H9 (cell line): ENCODE measurements at regions not wholly inside any gene's neighbourhood (a gene's known extent, or its start where the extent isn't known, plus 50 kb on each side); places are given as distances from the start of the nearest gene placed in this dataset.

Experiments used
- DNase-seq: peaks from one replicate; pipeline ENCODE4 v3.0.0-alpha.2; 2017
- H2AFZ ChIP-seq: one replicate; pipeline ENCODE4 v1.6.1; 2013; ENCODE audit warnings: mild to moderate bottlenecking, low read length, control low read depth, moderate library complexity
- H2AK5ac ChIP-seq: 2 replicates; pipeline ENCODE4 v1.6.1; 2013; ENCODE audit warnings: low read length, control low read depth, mixed read lengths; ENCODE audit not compliant: insufficient read length
- H2BK120ac ChIP-seq: one replicate; pipeline ENCODE4 v1.6.1; 2013; ENCODE audit warnings: low read depth, mild to moderate bottlenecking, low read length, control low read depth, inconsistent platforms; ENCODE audit not compliant: poor library complexity, severe bottlenecking
- H2BK12ac ChIP-seq: 2 replicates; pipeline ENCODE4 v1.6.1; 2013; ENCODE audit warnings: low read length, control low read depth, mixed read lengths, low read depth; ENCODE audit not compliant: insufficient read length
- H2BK15ac ChIP-seq: 2 replicates; pipeline ENCODE4 v1.6.1; 2013; ENCODE audit warnings: low read depth, low read length, control low read depth
- H2BK20ac ChIP-seq: one replicate; pipeline ENCODE4 v1.6.1; 2013; ENCODE audit warnings: low read depth, mild to moderate bottlenecking, low read length, control low read depth, inconsistent platforms; ENCODE audit not compliant: poor library complexity, severe bottlenecking
- H2BK5ac ChIP-seq: 2 replicates; pipeline ENCODE4 v1.6.1; 2013; ENCODE audit warnings: low read length, control low read depth, mixed read lengths; ENCODE audit not compliant: insufficient read length
- H3K14ac ChIP-seq: 2 replicates; pipeline ENCODE4 v1.6.1; 2013; ENCODE audit warnings: low read length, control low read depth; ENCODE audit not compliant: insufficient read depth
- H3K18ac ChIP-seq: 2 replicates; pipeline ENCODE4 v1.6.1; 2013; ENCODE audit warnings: low read depth, mild to moderate bottlenecking, mixed read lengths, low read length, control low read depth; ENCODE audit not compliant: insufficient read length
- H3K23ac ChIP-seq: 2 replicates; pipeline ENCODE4 v1.6.1; 2013; ENCODE audit warnings: low read length, control low read depth, mixed read lengths, low read depth; ENCODE audit not compliant: insufficient read length
- H3K23me2 ChIP-seq: 2 replicates; pipeline ENCODE4 v1.6.1; 2013; ENCODE audit warnings: low read depth, mild to moderate bottlenecking, mixed read lengths, low read length, control low read depth; ENCODE audit not compliant: insufficient read length, poor library complexity, severe bottlenecking
- H3K27ac ChIP-seq: 2 replicates; pipeline ENCODE4 v1.5.1; 2013; ENCODE audit warnings: low read length, control low read depth, mixed read lengths, low read depth; ENCODE audit not compliant: insufficient read length
- H3K27me3 ChIP-seq: 2 replicates; pipeline ENCODE4 v1.6.1; 2013; ENCODE audit warnings: low read length, control low read depth, inconsistent platforms; ENCODE audit not compliant: insufficient read depth
- H3K4ac ChIP-seq: 2 replicates; pipeline ENCODE4 v1.6.1; 2013; ENCODE audit warnings: low read depth, mild to moderate bottlenecking, control low read depth, inconsistent platforms, low read length, moderate library complexity
- H3K4me1 ChIP-seq: 2 replicates; pipeline ENCODE4 v1.6.1; 2013; ENCODE audit warnings: low read length, control low read depth, inconsistent platforms; ENCODE audit not compliant: insufficient read depth
- H3K4me2 ChIP-seq: 2 replicates; pipeline ENCODE4 v1.6.1; 2013; ENCODE audit warnings: low read length, control low read depth, mixed read lengths; ENCODE audit not compliant: insufficient read length, insufficient read depth
- H3K56ac ChIP-seq: 2 replicates; pipeline ENCODE4 v1.6.1; 2013; ENCODE audit warnings: low read depth, mild to moderate bottlenecking, mixed read lengths, low read length, control low read depth; ENCODE audit not compliant: insufficient read length
- H3K79me1 ChIP-seq: 2 replicates; pipeline ENCODE4 v1.6.1; 2013; ENCODE audit warnings: low read depth, mild to moderate bottlenecking, moderate library complexity, low read length, control low read depth, inconsistent platforms; ENCODE audit not compliant: insufficient read depth, poor library complexity, severe bottlenecking
- H3K79me2 ChIP-seq: 2 replicates; pipeline ENCODE4 v1.6.1; 2013; ENCODE audit warnings: low read length, control low read depth, inconsistent platforms; ENCODE audit not compliant: insufficient read depth
- H3K9ac ChIP-seq: 2 replicates; pipeline ENCODE4 v1.6.1; 2013; ENCODE audit warnings: low read length, control low read depth, mixed read lengths; ENCODE audit not compliant: insufficient read length; ENCODE audit errors: extremely low read depth
- H3K9me3 ChIP-seq: one replicate; pipeline ENCODE4 v1.6.1; 2013; ENCODE audit warnings: low read depth, low read length, inconsistent platforms; ENCODE audit not compliant: control insufficient read depth
- H3T11ph ChIP-seq: one replicate; pipeline ENCODE4 v1.6.1; 2013; ENCODE audit warnings: mild to moderate bottlenecking, low read length, control low read depth, inconsistent platforms
- H4K20me1 ChIP-seq: one replicate; pipeline ENCODE4 v1.6.1; 2013; ENCODE audit not compliant: control insufficient read depth, insufficient read length, insufficient read depth
- H4K5ac ChIP-seq: 2 replicates; pipeline ENCODE4 v1.6.1; 2013; ENCODE audit warnings: low read depth, mild to moderate bottlenecking, mixed read lengths, low read length, control low read depth; ENCODE audit not compliant: insufficient read length
- H4K8ac ChIP-seq: replicated peaks from 2 replicates; pipeline ENCODE4 v1.6.1; 2013; ENCODE audit warnings: low read length, control low read depth, mixed read lengths, low read depth; ENCODE audit not compliant: insufficient read length
- H4K91ac ChIP-seq: 2 replicates; pipeline ENCODE4 v1.6.1; 2013; ENCODE audit warnings: low read depth, mild to moderate bottlenecking, moderate library complexity, mixed read lengths, low read length, control low read depth; ENCODE audit not compliant: insufficient read length
- H3K27ac Mint-ChIP-seq, 3 experiments: 2 replicates in 2 of 3; 3 replicates in 1 of 3; pipeline ENCODE4 v1.8.0; 2020 to 2021; ENCODE audit warnings: mixed read lengths in 3 of 3, mild to moderate bottlenecking in 1 of 3, moderate library complexity in 1 of 3
- H3K27me3 Mint-ChIP-seq: 2 replicates; pipeline ENCODE4 v1.8.0; 2021; ENCODE audit warnings: low read depth, mild to moderate bottlenecking, moderate library complexity, mixed read lengths
- H3K36me3 Mint-ChIP-seq, 3 experiments: 2 replicates in 2 of 3; 3 replicates in 1 of 3; pipeline ENCODE4 v1.8.0; 2020 to 2021; ENCODE audit warnings: low read depth in 3 of 3, mixed read lengths in 3 of 3; ENCODE audit not compliant: insufficient read depth in 1 of 3
- H3K4me1 Mint-ChIP-seq, 2 experiments: 2 replicates each; pipeline ENCODE4 v1.8.0; 2020; ENCODE audit warnings: mixed read lengths in 2 of 2
- H3K4me3 Mint-ChIP-seq, 2 experiments: 2 replicates in 1 of 2; 3 replicates in 1 of 2; pipeline ENCODE4 v1.8.0; 2020 to 2021; ENCODE audit warnings: mild to moderate bottlenecking in 2 of 2, mixed read lengths in 2 of 2, moderate library complexity in 1 of 2
- H3K9me3 Mint-ChIP-seq, 2 experiments: 2 replicates in 1 of 2; 3 replicates in 1 of 2; pipeline ENCODE4 v1.8.0; 2020; ENCODE audit warnings: mild to moderate bottlenecking in 2 of 2, mixed read lengths in 2 of 2, moderate library complexity in 1 of 2
- WGBS: extraction: QIAGEN DNeasy Blood & Tissue Kit; methylation state at CpG from one replicate; pipeline ENCODE4 v1.1.7; 2013; ENCODE audit warnings: missing lambda C conversion rate, low lambda C conversion rate, mixed read lengths; ENCODE audit not compliant: insufficient read length; ENCODE audit errors: extremely low coverage; 5-methylcytosine and 5-hydroxymethylcytosine counted together
- TF ChIP-seq, protein P1 (sequence below): fragments of 200-600 bp; sonication (generic); conservative IDR thresholded peaks from 3 replicates; pipeline ENCODE4 v1.8.0; 2021; ENCODE audit warnings: antibody characterized with exemption, mild to moderate bottlenecking

DNA sequence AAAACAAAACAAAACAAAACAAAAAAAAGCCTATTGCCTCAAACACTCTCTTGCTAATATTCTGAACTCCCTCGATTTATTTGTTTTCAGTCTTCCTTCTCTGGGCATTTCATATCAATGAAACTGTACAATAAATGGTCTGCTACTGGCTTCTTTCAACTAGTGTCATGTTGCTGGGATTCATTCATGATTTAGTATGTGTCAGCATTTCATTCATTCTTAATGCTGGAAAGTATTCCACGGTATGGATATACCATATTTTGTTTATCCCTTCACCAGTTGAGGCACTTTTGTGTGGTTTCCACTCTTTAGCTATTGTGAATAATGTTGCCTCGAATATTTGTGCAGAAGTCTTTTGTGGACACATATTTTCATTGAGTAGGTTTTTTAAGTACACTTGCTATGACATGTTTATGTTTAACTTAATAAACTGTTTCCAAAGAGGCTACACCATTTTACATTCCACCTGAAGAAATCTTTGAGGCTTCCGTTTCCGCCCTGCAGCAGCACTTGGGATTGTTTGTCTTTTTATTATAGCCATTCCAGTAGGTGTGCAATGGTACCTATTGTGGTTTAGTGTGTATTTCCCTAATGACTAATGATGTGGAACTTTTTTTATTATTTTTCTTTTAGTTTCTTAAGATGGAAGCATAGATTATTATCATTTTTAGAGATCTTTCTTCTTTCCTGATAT lies 543.6 kb upstream of the SOX11 start:
- H2AFZ ChIP-seq: no peak overlapping the region
- H3K27ac ChIP-seq: no peak overlapping the region
- no peaks in the 10 kb centered on the region for H3K4me1 ChIP-seq
- H3K4ac ChIP-seq: no peak overlapping the region
- peaks cover 11 to 17% of the 10 kb centered on the region in 2 experiments; a peak in 4 of 5 replicates for H3K9me3 Mint-ChIP-seq
- H3K4me3 Mint-ChIP-seq: no peak overlapping the region
- H4K8ac ChIP-seq: no peak overlapping the region
- no peak overlapping the region for H3K27ac Mint-ChIP-seq
- TF ChIP-seq, protein P1, sequence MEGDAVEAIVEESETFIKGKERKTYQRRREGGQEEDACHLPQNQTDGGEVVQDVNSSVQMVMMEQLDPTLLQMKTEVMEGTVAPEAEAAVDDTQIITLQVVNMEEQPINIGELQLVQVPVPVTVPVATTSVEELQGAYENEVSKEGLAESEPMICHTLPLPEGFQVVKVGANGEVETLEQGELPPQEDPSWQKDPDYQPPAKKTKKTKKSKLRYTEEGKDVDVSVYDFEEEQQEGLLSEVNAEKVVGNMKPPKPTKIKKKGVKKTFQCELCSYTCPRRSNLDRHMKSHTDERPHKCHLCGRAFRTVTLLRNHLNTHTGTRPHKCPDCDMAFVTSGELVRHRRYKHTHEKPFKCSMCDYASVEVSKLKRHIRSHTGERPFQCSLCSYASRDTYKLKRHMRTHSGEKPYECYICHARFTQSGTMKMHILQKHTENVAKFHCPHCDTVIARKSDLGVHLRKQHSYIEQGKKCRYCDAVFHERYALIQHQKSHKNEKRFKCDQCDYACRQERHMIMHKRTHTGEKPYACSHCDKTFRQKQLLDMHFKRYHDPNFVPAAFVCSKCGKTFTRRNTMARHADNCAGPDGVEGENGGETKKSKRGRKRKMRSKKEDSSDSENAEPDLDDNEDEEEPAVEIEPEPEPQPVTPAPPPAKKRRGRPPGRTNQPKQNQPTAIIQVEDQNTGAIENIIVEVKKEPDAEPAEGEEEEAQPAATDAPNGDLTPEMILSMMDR: no peak
- H3K9ac ChIP-seq: no peak overlapping the region
- no peak overlapping the region for H2BK15ac ChIP-seq
- H3K36me3 Mint-ChIP-seq: peaks cover 0 to 21% (median 6%) of the 10 kb centered on the region in 3 experiments; a peak in 5 of 7 replicates
- DNase-seq: no peak
- H4K91ac ChIP-seq: no peak overlapping the region
- H3K56ac ChIP-seq: no peak overlapping the region
- no peak overlapping the region for H3K23ac ChIP-seq
- H3K14ac ChIP-seq: no peak overlapping the region
- no peaks in the 10 kb centered on the region for H3K4me1 Mint-ChIP-seq
- no peak overlapping the region for H2BK12ac ChIP-seq
- WGBS: no CpG with 5 or more reads among the region's 5 CpGs
- no peak overlapping the region for H2BK120ac ChIP-seq
- no peaks in the 10 kb centered on the region for H3K27me3 ChIP-seq
- H3K79me1 ChIP-seq: no peaks in the 10 kb centered on the region
- no peak overlapping the region for H2BK5ac ChIP-seq
- no peak overlapping the region for H2AK5ac ChIP-seq
- no peaks in the 10 kb centered on the region for H3K27me3 Mint-ChIP-seq
- no peak overlapping the region for H2BK20ac ChIP-seq
- H4K20me1 ChIP-seq: no peaks in the 10 kb centered on the region
- H4K5ac ChIP-seq: no peak overlapping the region
- no peaks in the 10 kb centered on the region for H3K9me3 ChIP-seq
- H3K23me2 ChIP-seq: no peaks in the 10 kb centered on the region
- H3T11ph ChIP-seq: no peak overlapping the region
- H3K4me2 ChIP-seq: no peak overlapping the region
- no peak overlapping the region for H3K18ac ChIP-seq
- H3K79me2 ChIP-seq: no peaks in the 10 kb centered on the region
